GM23338 (cell line): ENCODE measurements at regions not wholly inside any gene's neighbourhood (a gene's known extent, or its start where the extent isn't known, plus 50 kb on each side); places are given as distances from the start of the nearest gene placed in this dataset.

ENCODE experiments used
- ATAC-seq: fragments of 200-7000 bp; cut with Tn5 transposase; 3 replicates; pipeline ENCODE4 v1.9.1; 2020
- DNase-seq: peaks from one replicate; pipeline ENCODE4 v3.0.0-alpha.2; 2015; ENCODE audit warnings: low spot score
- H2AFZ ChIP-seq: fragments of 200-600 bp; sonication (generic); 2 replicates; pipeline ENCODE4 v1.8.0; 2016; ENCODE audit warnings: antibody characterized with exemption, mild to moderate bottlenecking, moderate library complexity
- H3F3A ChIP-seq: fragments of 200-600 bp; sonication (generic); replicated peaks from 2 replicates; pipeline ENCODE4 v1.8.0; 2017; ENCODE audit warnings: antibody characterized with exemption, mixed run types, low read depth
- H3K27ac ChIP-seq: fragments of 200-600 bp; sonication (generic); 2 replicates; pipeline ENCODE4 v1.6.1; 2016; ENCODE audit warnings: low read depth
- H3K27me3 ChIP-seq: fragments of 200-600 bp; sonication (generic); 2 replicates; pipeline ENCODE4 v1.8.0; 2016; ENCODE audit warnings: mild to moderate bottlenecking, mixed run types, moderate library complexity; ENCODE audit not compliant: insufficient read depth
- H3K36me3 ChIP-seq: fragments of 200-600 bp; sonication (generic); 2 replicates; pipeline ENCODE4 v1.8.0; 2016; ENCODE audit warnings: mild to moderate bottlenecking; ENCODE audit not compliant: insufficient read depth
- H3K4me1 ChIP-seq: fragments of 200-600 bp; sonication (generic); 2 replicates; pipeline ENCODE4 v1.8.0; 2016; ENCODE audit warnings: mild to moderate bottlenecking, moderate library complexity; ENCODE audit not compliant: insufficient read depth
- H3K4me2 ChIP-seq: fragments of 200-600 bp; sonication (generic); 2 replicates; pipeline ENCODE4 v1.7.1; 2017; ENCODE audit warnings: mixed run types
- H3K4me3 ChIP-seq: fragments of 200-600 bp; sonication (generic); 2 replicates; pipeline ENCODE4 v1.6.1; 2016; ENCODE audit warnings: mixed run types
- H3K79me2 ChIP-seq: fragments of 200-600 bp; sonication (generic); replicated peaks from 2 replicates; pipeline ENCODE4 v1.8.0; 2017; ENCODE audit warnings: mild to moderate bottlenecking; ENCODE audit not compliant: insufficient read depth
- H3K9me2 ChIP-seq: fragments of 200-600 bp; sonication (generic); 2 replicates; pipeline ENCODE4 v1.8.0; 2017; ENCODE audit not compliant: insufficient read depth
- H4K20me1 ChIP-seq: fragments of 200-600 bp; sonication (generic); replicated peaks from 2 replicates; pipeline ENCODE4 v1.8.0; 2017; ENCODE audit warnings: mild to moderate bottlenecking; ENCODE audit not compliant: insufficient read depth
- H3K27ac Mint-ChIP-seq: 2 replicates; pipeline ENCODE4 v1.8.0; 2020; ENCODE audit warnings: inconsistent platforms, mild to moderate bottlenecking, moderate library complexity, mixed read lengths
- H3K27me3 Mint-ChIP-seq: 3 replicates; pipeline ENCODE4 v1.8.0; 2022; ENCODE audit warnings: low read depth, mild to moderate bottlenecking, moderate library complexity, mixed read lengths, inconsistent platforms; ENCODE audit not compliant: insufficient read depth, poor library complexity
- H3K36me3 Mint-ChIP-seq: 3 replicates; pipeline ENCODE4 v1.8.0; 2021; ENCODE audit warnings: low read depth, mild to moderate bottlenecking, inconsistent platforms, moderate library complexity, mixed read lengths
- H3K4me1 Mint-ChIP-seq: 3 replicates; pipeline ENCODE4 v1.8.0; 2020; ENCODE audit warnings: mild to moderate bottlenecking, inconsistent platforms, mixed read lengths
- H3K4me3 Mint-ChIP-seq: 3 replicates; pipeline ENCODE4 v1.8.0; 2021; ENCODE audit warnings: moderate library complexity, mild to moderate bottlenecking, inconsistent platforms, mixed read lengths
- H3K9me3 Mint-ChIP-seq: 3 replicates; pipeline ENCODE4 v1.8.0; 2020; ENCODE audit warnings: moderate library complexity, mild to moderate bottlenecking, inconsistent platforms, mixed read lengths
- CTCF ChIP-seq, 2 experiments: fragments of 200-600 bp in 1 of 2; sonication (generic) in 1 of 2; conservative IDR thresholded peaks; 2 replicates each; pipeline versions ENCODE4 v1.5.1 to v1.6.1; 2016 to 2017; ENCODE audit warnings: antibody characterized with exemption in 2 of 2, low read depth in 2 of 2, mild to moderate bottlenecking in 2 of 2, moderate library complexity in 1 of 2
- EZH2 ChIP-seq: fragments of 200-600 bp; sonication (generic); IDR thresholded peaks from one replicate; pipeline ENCODE4 v1.8.0; 2017; ENCODE audit warnings: antibody characterized with exemption, mild to moderate bottlenecking, low read depth; ENCODE audit not compliant: unreplicated experiment
- JUNB ChIP-seq: IDR thresholded peaks from one replicate; pipeline ENCODE4 v1.6.1; 2016; ENCODE audit warnings: antibody characterized with exemption; ENCODE audit not compliant: unreplicated experiment
- NANOG ChIP-seq: IDR thresholded peaks from 2 replicates; pipeline ENCODE4 v1.6.1; 2016; ENCODE audit warnings: antibody characterized with exemption, borderline replicate concordance
- REST ChIP-seq: IDR thresholded peaks from one replicate; pipeline ENCODE4 v1.6.1; 2018; ENCODE audit warnings: antibody characterized with exemption; ENCODE audit not compliant: unreplicated experiment
- ZNF114 ChIP-seq: fragments of 250-450 bp; sonication (Bioruptor Pico); IDR thresholded peaks from 2 replicates; pipeline ENCODE4 v1.5.0; 2020; ENCODE audit warnings: mild to moderate bottlenecking, moderate library complexity
- ZNF331 ChIP-seq: fragments of 250-450 bp; sonication (Bioruptor Pico); IDR thresholded peaks from 2 replicates; pipeline ENCODE4 v1.5.0; 2020; ENCODE audit warnings: low read depth, mild to moderate bottlenecking, moderate library complexity
- ZNF462 ChIP-seq: fragments of 250-450 bp; sonication (Bioruptor Pico); IDR thresholded peaks from 2 replicates; pipeline ENCODE4 v1.5.0; 2020; ENCODE audit warnings: mild to moderate bottlenecking, moderate library complexity

- Histone ChIP-seq H3K27ac (no peak overlapping the region), H3K9me2 (no peaks in the 10 kb centered on the region), H3K79me2 (no peaks in the 10 kb centered on the region), H4K20me1 (no peaks in the 10 kb centered on the region), H3K4me3 (no peak overlapping the region), H3K36me3 (no peaks in the 10 kb centered on the region), H2AFZ (peak overlapping the region; percentile 76; the same call in 1 of the 2 replicates), H3K4me2 (no peak overlapping the region), H3F3A (no peaks in the 10 kb centered on the region), H3K27me3 (no peaks in the 10 kb centered on the region), H3K4me1 (peaks cover 14% of the 10 kb centered on the region; the same call in 1 of the 2 replicates)
- Mint-ChIP-seq H3K27me3 (peaks cover 2% of the 10 kb centered on the region), H3K9me3 (no peaks in the 10 kb centered on the region), H3K4me3 (no peak overlapping the region), H3K4me1 (peaks cover 18% of the 10 kb centered on the region), H3K36me3 (no peaks in the 10 kb centered on the region), H3K27ac (no peak overlapping the region)
- DNase-seq (no peak), ATAC-seq (no peak)
- TF ChIP-seq REST (no peak), NANOG (no peak), JUNB (no peak), ZNF331 (no peak), ZNF114 (no peak), ZNF462 (CRISPR knock-in tag) (no peak), CTCF (conservative IDR thresholded peaks at IDR 0.05; ENCODE audit: low read depth in 2 of 2) (peak in 1 of 2 experiments; percentile 15; a peak in 1 of 4 replicates), EZH2 (no peak)
Measured at GRCh38 chr15:58309963-58310928, 121.5 kb upstream of the LIPC start.
